IMR-90 (cell line): ENCODE measurements at regions not wholly inside any gene's neighbourhood (a gene's known extent, or its start where the extent isn't known, plus 50 kb on each side); places are given as distances from the start of the nearest gene placed in this dataset.

Source experiments
- ATAC-seq: fragments of 200-7000 bp; cut with Tn5 transposase; 2 replicates; pipeline ENCODE4 v1.9.1; 2020; ENCODE audit warnings: low read depth, mild to moderate bottlenecking, moderate library complexity
- BruUV-seq: library from RNA; stranded (reverse); fragments of 400-500 nt; replicated peaks from 2 replicates; lab custom pipeline; 2021; lab: Mats Ljungman, UMichigan
- CTCF ChIA-PET: fragments of 300-600 bp; formaldehyde crosslinking; extraction: SDS; loops from one replicate; lab custom pipeline; 2021; ENCODE audit warnings: antibody characterized with exemption; lab: Yijun Ruan, JAX
- POLR2A ChIA-PET: fragments of 300-600 bp; sonication (Branson Sonifier 250); formaldehyde crosslinking; loops from one replicate; lab custom pipeline; 2022; ENCODE audit warnings: antibody characterized with exemption; ENCODE audit not compliant: unreplicated experiment; lab: Charles Lee
- DNase-seq: peaks from one replicate; pipeline ENCODE4 v3.0.0; 2013
- H2AFZ ChIP-seq: replicated peaks from 2 replicates; pipeline ENCODE3; 2013; ENCODE audit warnings: low read length, mild to moderate bottlenecking; ENCODE audit not compliant: poor library complexity
- H2AK5ac ChIP-seq: 2 replicates; pipeline ENCODE4 v1.6.1; 2013; ENCODE audit warnings: low read depth, low read length, inconsistent platforms
- H2AK9ac ChIP-seq: replicated peaks from 2 replicates; pipeline ENCODE3; 2013; ENCODE audit warnings: mild to moderate bottlenecking, low read depth, low read length, moderate library complexity; ENCODE audit not compliant: poor library complexity
- H2BK120ac ChIP-seq: 2 replicates; pipeline ENCODE4 v1.6.1; 2013; ENCODE audit warnings: low read depth, low read length, inconsistent platforms
- H2BK15ac ChIP-seq: 3 replicates; pipeline ENCODE4 v1.6.1; 2013; ENCODE audit warnings: low read depth, low read length, inconsistent platforms
- H2BK20ac ChIP-seq: 2 replicates; pipeline ENCODE4 v1.6.1; 2013; ENCODE audit warnings: low read depth, mild to moderate bottlenecking, inconsistent platforms, low read length, moderate library complexity
- H2BK5ac ChIP-seq: 2 replicates; pipeline ENCODE4 v1.6.1; 2013; ENCODE audit warnings: mild to moderate bottlenecking, low read depth, low read length, inconsistent platforms; ENCODE audit not compliant: poor library complexity, severe bottlenecking
- H3K14ac ChIP-seq: replicated peaks from 2 replicates; pipeline ENCODE4 v1.6.1; 2013; ENCODE audit warnings: low read depth, low read length, inconsistent platforms
- H3K18ac ChIP-seq: 2 replicates; pipeline ENCODE4 v1.6.1; 2013; ENCODE audit warnings: low read depth, low read length, control low read depth
- H3K23ac ChIP-seq: 2 replicates; pipeline ENCODE4 v1.6.1; 2013; ENCODE audit warnings: low read depth, low read length, inconsistent platforms
- H3K27ac ChIP-seq: 2 replicates; pipeline ENCODE4 v1.5.1; 2013; ENCODE audit warnings: mild to moderate bottlenecking, control low read depth, low read length; ENCODE audit not compliant: insufficient read depth
- H3K27me3 ChIP-seq: 2 replicates; pipeline ENCODE4 v1.6.1; 2013; ENCODE audit warnings: low read length; ENCODE audit not compliant: control insufficient read depth, insufficient read depth
- H3K36me3 ChIP-seq: 2 replicates; pipeline ENCODE4 v1.6.1; 2013; ENCODE audit warnings: low read length, mixed read lengths; ENCODE audit not compliant: control insufficient read depth, insufficient read depth
- H3K4ac ChIP-seq: 2 replicates; pipeline ENCODE4 v1.6.1; 2013; ENCODE audit warnings: low read depth, low read length, inconsistent platforms
- H3K4me1 ChIP-seq: 2 replicates; pipeline ENCODE4 v1.6.1; 2013; ENCODE audit warnings: low read length, mixed read lengths; ENCODE audit not compliant: control insufficient read depth, insufficient read depth
- H3K4me2 ChIP-seq: 2 replicates; pipeline ENCODE4 v1.6.1; 2013; ENCODE audit warnings: low read depth, mild to moderate bottlenecking, control low read depth, low read length, moderate library complexity
- H3K4me3 ChIP-seq: 2 replicates; pipeline ENCODE4 v1.5.1; 2013; ENCODE audit warnings: low read depth, mild to moderate bottlenecking, control low read depth, low read length, moderate library complexity; ENCODE audit not compliant: insufficient read depth
- H3K56ac ChIP-seq: 2 replicates; pipeline ENCODE4 v1.6.1; 2013; ENCODE audit warnings: low read length, inconsistent platforms; ENCODE audit not compliant: insufficient read depth; ENCODE audit errors: extremely low read depth
- H3K79me1 ChIP-seq, 2 experiments: 2 replicates each; pipeline ENCODE4 v1.6.1; 2013; ENCODE audit warnings: low read length in 2 of 2, inconsistent platforms in 1 of 2, low read depth in 1 of 2
- H3K9ac ChIP-seq: 2 replicates; pipeline ENCODE4 v1.6.1; 2013; ENCODE audit warnings: low read depth, low read length, control low read depth
- H3K9me1 ChIP-seq: 2 replicates; pipeline ENCODE4 v1.6.1; 2013; ENCODE audit warnings: low read length, inconsistent platforms; ENCODE audit not compliant: insufficient read depth
- H3K9me3 ChIP-seq: 2 replicates; pipeline ENCODE4 v1.6.1; 2013; ENCODE audit warnings: low read length; ENCODE audit not compliant: control insufficient read depth, insufficient read depth
- H4K20me1 ChIP-seq: 2 replicates; pipeline ENCODE4 v1.6.1; 2013; ENCODE audit warnings: low read length, inconsistent platforms; ENCODE audit not compliant: insufficient read depth
- H4K5ac ChIP-seq: 2 replicates; pipeline ENCODE4 v1.6.1; 2013; ENCODE audit warnings: mild to moderate bottlenecking, low read depth, low read length, control low read depth
- H4K8ac ChIP-seq, 2 experiments: 2 replicates each; pipeline ENCODE4 v1.6.1; 2013; ENCODE audit warnings: low read depth in 2 of 2, low read length in 2 of 2, control low read depth in 1 of 2, inconsistent platforms in 1 of 2
- H4K91ac ChIP-seq: 2 replicates; pipeline ENCODE4 v1.6.1; 2013; ENCODE audit warnings: low read depth, low read length, inconsistent platforms; ENCODE audit not compliant: insufficient read depth
- MAFK ChIP-seq: IDR thresholded peaks from 2 replicates; pipeline ENCODE4 v1.6.1; 2012; ENCODE audit warnings: low read depth, low read length, improper control_type of control experiment
- MXI1 ChIP-seq: IDR thresholded peaks from 2 replicates; pipeline ENCODE4 v1.6.1; 2012; ENCODE audit warnings: low read depth, mild to moderate bottlenecking, low read length, moderate library complexity, borderline replicate concordance
- POLR2A ChIP-seq: IDR thresholded peaks from 2 replicates; pipeline ENCODE4 v1.6.1; 2012; ENCODE audit warnings: mild to moderate bottlenecking, low read depth, low read length
- RFX5 ChIP-seq: IDR thresholded peaks from 2 replicates; pipeline ENCODE4 v1.8.0; 2012; ENCODE audit warnings: low read depth, mild to moderate bottlenecking, low read length, moderate library complexity
- WGBS, 2 experiments: methylation state at CpG; one replicate each; pipeline versions ENCODE4 v1.1.5 to v1.1.7; 2013; ENCODE audit warnings: missing lambda C conversion rate in 2 of 2; ENCODE audit not compliant: insufficient read length in 1 of 2; ENCODE audit errors: extremely low coverage in 2 of 2; 5-methylcytosine and 5-hydroxymethylcytosine counted together
- dilution Hi-C: fragments of 300-500 bp; cut with HindIII; formaldehyde crosslinking; loops from one replicate; pipeline ENCODE4 v1.14.3; 2018; ENCODE audit warnings: low sequenced_read_pairs; ENCODE audit not compliant: unreplicated experiment
- in situ Hi-C: fragments of 300-500 bp; cut with MboI; formaldehyde crosslinking; loops from 3 replicates; pipeline ENCODE4 v1.14.3; 2019; ENCODE audit warnings: low sequenced_read_pairs, inconsistent platforms, mixed read lengths
- intact Hi-C: fragments of 100-400 bp; cut with micrococcal nuclease; formaldehyde crosslinking; loops from 2 replicates; pipeline ENCODE4 v1.10.0; 2022

GRCh38 chr1:244318512-244318911 is 133.2 kb downstream of the ADSS2 start:
- Histone ChIP-seq H3K9me3 (peaks cover 2% of the 10 kb centered on the region; the same call in 1 of the 2 replicates), H2AK5ac (peak overlapping the region; percentile 35; the same call in 1 of the 2 replicates), H2BK120ac (no peak overlapping the region), H3K4ac (no peak overlapping the region), H3K23ac (no peak overlapping the region), H4K8ac (no peak overlapping the region), H3K18ac (no peak overlapping the region), H4K91ac (0 out of 2 replicates have a peak overlapping the region, but pooled peaks have one; percentile 6), H3K36me3 (no peaks in the 10 kb centered on the region), H3K27me3 (no peaks in the 10 kb centered on the region), H3K4me3 (no peak overlapping the region), H4K5ac (no peak overlapping the region), H4K20me1 (no peaks in the 10 kb centered on the region), H3K9me1 (peaks cover 2% of the 10 kb centered on the region; the same call in 1 of the 2 replicates), H2BK20ac (peak overlapping the region; percentile 31; the same call in 1 of the 2 replicates), H2BK15ac (peak overlapping the region; percentile 73; the same call in 1 of the 3 replicates), H3K27ac (no peak overlapping the region), H2BK5ac (no peak overlapping the region), H3K4me2 (no peak overlapping the region), H3K4me1 (peaks cover 6% of the 10 kb centered on the region), H3K14ac (no peak overlapping the region), H3K56ac (no peak overlapping the region), H2AFZ (no peak overlapping the region), H2AK9ac (no peak overlapping the region), H3K9ac (no peak overlapping the region), H3K79me1 (no peaks in the 10 kb centered on the region)
- intact Hi-C loops, result no loop called here
- dilution Hi-C loops, result no loop called here
- ATAC-seq (no peak), DNase-seq (no peak)
- BruUV-seq, result no TSS peak
- ChIA-PET POLR2A (no interaction called here), CTCF (no interaction called here)
- in situ Hi-C loops, result no loop called here
- no CpG with 5 or more reads among the region's 5 CpGs for WGBS, 2 experiments
- no peak for TF ChIP-seq RFX5
- no peak for TF ChIP-seq MXI1
- TF ChIP-seq POLR2A, result no peak
- TF ChIP-seq MAFK, result no peak
